ENCODE measurements at regions not wholly inside any gene's neighbourhood (a gene's known extent, or its start where the extent isn't known, plus 50 kb on each side); places are given as distances from the start of the nearest gene placed in this dataset.

DNA sequence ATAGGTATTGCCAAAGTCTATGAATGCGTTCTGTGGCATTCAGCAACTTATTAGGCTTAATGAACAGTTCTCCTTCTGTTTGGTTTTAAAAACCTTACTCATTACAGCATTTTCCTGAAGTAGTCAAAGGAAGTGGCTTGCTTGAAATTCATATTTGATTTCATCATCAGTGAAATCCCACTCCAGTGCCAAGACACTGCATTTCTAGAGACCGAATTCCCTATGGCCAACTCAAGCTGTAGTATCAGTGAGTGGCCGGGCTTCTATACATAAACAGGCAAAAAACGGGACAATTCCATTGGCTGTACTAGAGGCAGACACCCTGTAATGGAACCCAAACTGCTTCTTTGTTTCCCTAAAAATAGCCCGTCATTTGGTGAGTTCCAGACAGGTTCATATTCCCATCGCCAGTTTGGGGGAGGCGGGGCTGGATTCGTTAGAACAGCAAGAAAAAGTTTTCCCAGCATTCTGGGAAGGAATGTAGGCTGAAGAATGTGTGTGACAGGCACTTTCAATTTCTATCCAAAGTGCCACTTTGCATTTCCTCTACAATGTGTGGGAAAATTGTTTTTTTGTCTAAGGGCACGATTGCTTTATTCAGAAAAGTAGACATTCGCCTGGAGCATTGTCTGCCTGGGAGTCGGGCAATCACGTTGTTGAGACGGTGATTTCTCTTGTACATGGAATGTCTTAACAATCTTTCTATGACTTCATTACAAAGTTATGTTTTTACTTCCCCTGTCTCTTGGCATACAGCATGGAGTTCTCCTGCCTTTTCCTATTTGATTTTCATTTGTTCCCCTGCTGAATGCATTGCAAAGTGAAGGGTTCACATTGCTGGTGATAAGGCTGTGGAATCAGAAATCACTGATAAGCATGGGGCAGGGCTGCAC lies 141.8 kb upstream of the MAST4 start:
- ATAC-seq: no peak
- no peak for DNase-seq
- POLR2A ChIA-PET: no interaction called here
- H3K36me3 Mint-ChIP-seq (ENCODE audit: low read depth): no peaks in the 10 kb centered on the region
- H3K27me3 Mint-ChIP-seq (ENCODE audit: low read depth): no peaks in the 10 kb centered on the region
- no peaks in the 10 kb centered on the region for H3K4me1 Mint-ChIP-seq (ENCODE audit: low read depth)
- no peak overlapping the region for H3K4me3 Mint-ChIP-seq
- no peaks in the 10 kb centered on the region for H3K9me3 Mint-ChIP-seq (ENCODE audit: insufficient read depth)
- H3K27ac Mint-ChIP-seq: no peak overlapping the region
- CTCF ChIA-PET: no interaction called here

DNA sequence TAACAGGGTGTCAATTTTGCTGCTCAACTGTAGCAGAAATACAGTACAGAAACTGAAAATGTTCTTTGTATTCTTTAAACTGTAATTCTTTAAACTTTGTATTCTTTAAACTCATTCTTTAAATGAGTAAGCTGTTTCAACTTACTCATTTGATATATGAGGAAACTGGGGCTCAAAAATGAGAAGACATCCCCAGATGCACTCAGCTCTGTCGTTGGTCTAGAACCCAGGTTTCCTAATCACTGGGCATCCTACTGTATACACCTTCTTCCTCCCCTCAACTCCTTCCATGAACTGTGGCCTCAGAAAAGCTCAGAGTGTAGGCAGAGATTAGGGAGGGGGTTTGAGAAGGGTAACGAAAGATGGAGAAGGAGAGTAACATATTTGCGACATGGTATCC lies 136.5 kb upstream of the MAST4 start:
- Mint-ChIP-seq H3K9me3 (ENCODE audit: insufficient read depth) (no peaks in the 10 kb centered on the region), H3K4me3 (no peak overlapping the region), H3K27me3 (ENCODE audit: low read depth) (peaks cover 2% of the 10 kb centered on the region), H3K4me1 (ENCODE audit: low read depth) (no peaks in the 10 kb centered on the region), H3K36me3 (ENCODE audit: low read depth) (no peaks in the 10 kb centered on the region), H3K27ac (no peak overlapping the region)
- no peak for DNase-seq
- CTCF ChIA-PET: no interaction called here
- no peak for ATAC-seq
- POLR2A ChIA-PET: no interaction called here

DNA sequence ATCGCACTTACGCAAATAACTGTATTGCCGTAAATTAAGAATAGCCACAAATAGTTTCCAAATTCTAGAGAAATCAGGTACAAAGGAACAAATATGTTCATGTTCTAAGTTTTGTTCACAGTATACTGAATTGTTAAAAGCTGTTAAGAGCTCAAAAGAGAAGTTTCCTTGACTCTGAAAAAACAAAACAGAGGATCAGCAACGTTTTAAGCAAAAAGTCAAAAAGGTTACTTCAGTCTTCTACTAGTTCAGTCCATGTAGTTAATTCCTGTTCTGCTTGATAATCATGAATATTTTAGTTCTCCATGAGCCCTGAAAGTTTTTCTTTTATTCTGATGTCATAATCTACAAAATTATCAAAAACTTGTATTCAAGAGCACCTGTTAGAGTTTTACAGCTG lies 128.6 kb upstream of the MAST4 start:
- no peak for ATAC-seq
- ChIA-PET CTCF (no interaction called here), POLR2A (no interaction called here)
- Mint-ChIP-seq H3K4me3 (no peak overlapping the region), H3K9me3 (ENCODE audit: insufficient read depth) (peaks cover 17% of the 10 kb centered on the region), H3K36me3 (ENCODE audit: low read depth) (no peaks in the 10 kb centered on the region), H3K27me3 (ENCODE audit: low read depth) (no peaks in the 10 kb centered on the region), H3K4me1 (ENCODE audit: low read depth) (no peaks in the 10 kb centered on the region), H3K27ac (no peak overlapping the region)
- DNase-seq: no peak

DNA sequence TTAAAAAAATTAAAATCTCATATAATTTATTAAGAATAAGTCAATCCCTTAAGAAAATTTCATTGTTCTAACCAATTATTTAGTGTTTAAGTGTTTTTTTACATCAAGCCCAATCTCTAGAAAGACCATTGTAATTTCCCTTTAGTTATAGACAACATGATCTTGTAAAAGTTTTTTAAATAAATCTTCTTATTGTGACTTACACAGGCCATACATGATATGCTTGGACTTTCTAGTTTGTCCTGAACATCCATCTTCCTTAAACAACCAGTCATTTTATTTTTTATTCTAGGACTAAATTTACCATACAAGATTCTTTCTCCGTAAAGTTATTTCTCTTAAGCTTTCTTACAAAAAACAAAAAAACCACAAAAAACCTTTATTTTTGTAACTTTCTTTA lies 126.5 kb upstream of the MAST4 start:
- peaks cover 17% of the 10 kb centered on the region for H3K9me3 Mint-ChIP-seq (ENCODE audit: insufficient read depth)
- ATAC-seq: no peak
- no peak overlapping the region for H3K4me3 Mint-ChIP-seq
- POLR2A ChIA-PET: no interaction called here
- H3K36me3 Mint-ChIP-seq (ENCODE audit: low read depth): no peaks in the 10 kb centered on the region
- no peak for DNase-seq
- no peak overlapping the region for H3K27ac Mint-ChIP-seq
- no peaks in the 10 kb centered on the region for H3K4me1 Mint-ChIP-seq (ENCODE audit: low read depth)
- CTCF ChIA-PET: no interaction called here
- H3K27me3 Mint-ChIP-seq (ENCODE audit: low read depth): peaks cover 2% of the 10 kb centered on the region

DNA sequence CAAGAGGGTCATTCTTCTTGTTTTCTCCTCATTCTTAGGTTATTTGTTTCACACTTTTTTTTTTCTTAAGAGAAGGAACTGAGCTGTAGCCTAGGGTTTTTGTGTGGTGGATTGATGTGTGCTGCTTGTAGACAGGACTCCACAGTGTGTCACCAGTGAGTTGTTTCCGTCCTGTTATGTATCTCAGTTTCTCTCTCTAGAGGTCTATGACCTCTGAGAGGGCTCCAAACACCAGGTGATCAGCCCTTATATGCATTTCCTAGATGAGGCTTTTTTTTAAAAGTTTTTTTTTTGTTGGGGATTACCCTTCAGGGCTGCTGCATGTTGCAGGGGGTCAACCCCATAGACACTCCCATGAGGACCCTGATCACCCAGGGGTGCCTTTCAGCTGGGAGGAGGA lies 124.2 kb upstream of the MAST4 start:
- H3K4me3 Mint-ChIP-seq: no peak overlapping the region
- CTCF ChIA-PET: interaction anchor here (1.4 kb wide), 1 partner anchor 166 kb away, joined by 4 read pairs; no protein-coding TSS in a partner anchor
- H3K9me3 Mint-ChIP-seq (ENCODE audit: insufficient read depth): peaks cover 14% of the 10 kb centered on the region
- ATAC-seq (no peak), DNase-seq (no peak)
- peaks cover 2% of the 10 kb centered on the region for H3K27me3 Mint-ChIP-seq (ENCODE audit: low read depth)
- H3K4me1 Mint-ChIP-seq (ENCODE audit: low read depth): no peaks in the 10 kb centered on the region
- H3K36me3 Mint-ChIP-seq (ENCODE audit: low read depth): no peaks in the 10 kb centered on the region
- no peak overlapping the region for H3K27ac Mint-ChIP-seq
- POLR2A ChIA-PET: no interaction called here

DNA sequence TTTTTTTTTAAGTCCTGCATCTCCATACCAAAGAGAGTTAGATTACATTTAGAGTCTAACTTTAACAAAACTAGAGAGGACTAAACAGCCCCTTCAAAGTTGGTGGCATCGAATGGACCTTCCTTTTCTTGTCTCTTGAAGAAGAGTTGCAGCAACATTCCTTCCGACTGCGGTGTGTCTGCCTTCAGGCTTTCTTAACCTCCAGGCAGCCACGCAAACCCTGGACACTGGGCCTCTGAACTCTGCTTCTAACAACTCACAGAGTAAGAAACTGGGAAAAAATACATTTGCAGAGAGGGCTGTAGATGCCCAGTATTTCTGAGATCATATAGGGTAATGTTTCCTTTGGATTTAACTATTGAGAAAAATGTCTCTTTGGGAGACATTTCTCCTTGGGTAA lies 120.5 kb upstream of the MAST4 start:
- no peak for DNase-seq
- Mint-ChIP-seq H3K27ac (no peak overlapping the region), H3K4me3 (no peak overlapping the region), H3K27me3 (ENCODE audit: low read depth) (peaks cover 2% of the 10 kb centered on the region), H3K4me1 (ENCODE audit: low read depth) (no peaks in the 10 kb centered on the region), H3K36me3 (ENCODE audit: low read depth) (no peaks in the 10 kb centered on the region), H3K9me3 (ENCODE audit: insufficient read depth) (peaks cover 6% of the 10 kb centered on the region)
- POLR2A ChIA-PET: interaction anchor here (0.6 kb wide), 1 partner anchor 666 kb away, joined by 4 read pairs; no protein-coding TSS in a partner anchor
- CTCF ChIA-PET: interaction anchor here (0.8 to 1.2 kb wide), 2 partner anchors 168 to 169 kb away, joined by 3 read pairs; no protein-coding TSS in a partner anchor
- no peak for ATAC-seq

DNA sequence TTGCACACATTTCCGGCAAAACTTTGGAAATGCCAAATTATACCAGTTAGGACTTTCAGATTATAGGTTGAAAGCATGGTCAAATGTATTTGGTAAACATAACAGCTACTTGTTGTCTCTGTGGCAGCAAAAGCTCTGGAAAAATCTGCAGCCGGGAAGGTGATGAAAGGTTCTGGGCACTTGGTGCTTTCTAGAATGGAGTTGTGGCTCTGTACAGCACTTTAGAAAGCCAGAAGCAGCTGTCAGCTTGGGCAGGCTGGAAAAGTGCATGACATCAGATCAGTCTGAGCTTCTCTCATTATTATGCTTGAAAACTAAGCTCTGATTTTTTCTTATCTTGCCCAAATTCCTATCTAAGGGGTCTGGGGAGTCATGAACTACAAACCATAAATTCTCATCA lies 118.6 kb upstream of the MAST4 start:
- H3K9me3 Mint-ChIP-seq (ENCODE audit: insufficient read depth): peaks cover 9% of the 10 kb centered on the region
- CTCF ChIA-PET: no interaction called here
- POLR2A ChIA-PET: no interaction called here

DNA sequence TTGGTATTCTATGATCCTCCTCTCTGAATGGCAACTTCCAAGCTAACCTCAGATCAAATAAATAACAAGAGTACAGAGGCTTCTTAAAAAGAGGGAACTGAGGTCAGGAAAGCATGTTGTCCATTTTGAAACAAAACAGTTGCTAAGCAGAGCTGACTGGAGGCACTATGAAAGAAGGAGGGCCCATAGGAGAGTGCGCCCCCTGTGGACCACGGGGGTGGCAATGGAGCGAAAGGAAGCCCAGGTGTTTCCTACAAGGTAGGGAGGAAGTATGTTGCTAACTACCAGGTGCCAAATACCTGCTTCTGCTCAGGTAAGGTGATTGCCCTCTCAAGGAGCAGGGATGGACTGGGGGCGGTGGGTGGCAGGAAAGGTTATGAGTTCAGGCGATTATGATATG lies 101.8 kb upstream of the MAST4 start:
- CTCF ChIA-PET: no interaction called here
- no peak for ATAC-seq
- POLR2A ChIA-PET: no interaction called here
- Mint-ChIP-seq H3K27me3 (ENCODE audit: low read depth) (peaks cover 5% of the 10 kb centered on the region), H3K27ac (no peak overlapping the region), H3K9me3 (ENCODE audit: insufficient read depth) (no peaks in the 10 kb centered on the region), H3K4me3 (no peak overlapping the region), H3K4me1 (ENCODE audit: low read depth) (no peaks in the 10 kb centered on the region), H3K36me3 (ENCODE audit: low read depth) (no peaks in the 10 kb centered on the region)
- DNase-seq: no peak

More for the DNA sequence above, 118.6 kb upstream of the MAST4 start:
- H3K27me3 Mint-ChIP-seq (ENCODE audit: low read depth): peaks cover 2% of the 10 kb centered on the region
- ATAC-seq (no peak), DNase-seq (no peak)
- H3K4me1 Mint-ChIP-seq (ENCODE audit: low read depth): no peaks in the 10 kb centered on the region
- H3K36me3 Mint-ChIP-seq (ENCODE audit: low read depth): no peaks in the 10 kb centered on the region
- no peak overlapping the region for H3K27ac Mint-ChIP-seq
- no peak overlapping the region for H3K4me3 Mint-ChIP-seq

DNA sequence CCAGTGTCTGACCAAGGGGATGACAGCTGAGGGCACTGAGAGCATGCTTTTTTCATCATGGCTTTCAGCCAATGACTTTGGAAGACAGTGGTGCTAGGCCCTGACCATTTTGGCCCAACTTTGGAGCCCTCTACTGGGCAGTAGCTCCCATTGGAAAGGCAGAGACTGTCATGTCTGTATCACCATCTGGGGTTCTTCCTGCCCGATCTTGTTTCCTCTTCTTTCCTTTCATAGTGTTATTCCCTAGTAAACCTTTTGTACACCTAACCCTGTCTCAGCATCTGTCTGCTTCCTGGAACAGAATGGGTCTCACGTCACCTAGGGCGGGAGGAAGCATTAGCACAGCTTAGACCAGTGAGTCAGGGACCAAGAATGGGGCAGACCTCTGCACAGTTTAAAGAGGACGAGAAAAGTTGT lies 97.4 kb upstream of the MAST4 start:
- no peak for DNase-seq
- CTCF ChIA-PET: no interaction called here
- H3K9me3 Mint-ChIP-seq (ENCODE audit: insufficient read depth): no peaks in the 10 kb centered on the region

DNA sequence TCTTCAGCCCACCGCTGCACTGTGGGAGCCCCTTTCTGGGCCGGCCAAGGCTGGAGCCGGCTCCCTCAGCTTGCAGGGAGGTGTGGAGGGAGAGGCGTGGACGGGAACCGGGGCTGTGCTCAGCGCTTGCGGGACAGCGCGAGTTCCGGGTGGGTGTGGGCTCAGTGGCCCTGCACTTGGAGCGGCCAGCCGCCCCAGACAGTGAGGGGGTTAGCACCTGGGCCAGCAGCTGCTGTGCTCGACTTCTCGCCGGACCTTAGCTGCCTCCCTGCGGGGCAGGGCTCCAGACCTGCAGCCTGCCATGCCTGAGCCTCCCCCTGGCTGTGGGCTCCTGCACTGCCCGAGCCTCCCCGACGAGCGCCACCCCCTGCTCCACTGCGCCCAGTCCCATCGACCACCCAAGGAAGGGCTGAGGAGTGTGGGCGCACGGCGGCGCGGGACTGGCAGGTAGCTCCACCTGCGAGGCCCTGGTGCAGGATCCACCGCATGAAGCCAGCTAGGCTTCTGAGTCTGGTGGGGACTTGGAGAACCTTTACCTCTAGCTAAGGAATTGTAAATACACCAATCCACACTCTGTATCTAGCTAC lies 92.9 kb upstream of the MAST4 start:
- ChIA-PET POLR2A (interaction anchor here (0.7 kb wide), 1 partner anchor 99 kb away, joined by 3 read pairs; no protein-coding TSS in a partner anchor), CTCF (no interaction called here)
- Mint-ChIP-seq H3K4me1 (ENCODE audit: low read depth) (no peaks in the 10 kb centered on the region), H3K27ac (no peak overlapping the region), H3K9me3 (ENCODE audit: insufficient read depth) (no peaks in the 10 kb centered on the region), H3K4me3 (no peak overlapping the region), H3K36me3 (ENCODE audit: low read depth) (no peaks in the 10 kb centered on the region), H3K27me3 (ENCODE audit: low read depth) (no peaks in the 10 kb centered on the region)
- ATAC-seq (no peak), DNase-seq (no peak)

More for the DNA sequence above, 97.4 kb upstream of the MAST4 start:
- Mint-ChIP-seq H3K4me3 (no peak overlapping the region), H3K27ac (no peak overlapping the region), H3K36me3 (ENCODE audit: low read depth) (no peaks in the 10 kb centered on the region), H3K27me3 (ENCODE audit: low read depth) (peaks cover 5% of the 10 kb centered on the region), H3K4me1 (ENCODE audit: low read depth) (no peaks in the 10 kb centered on the region)
- ATAC-seq: no peak
- POLR2A ChIA-PET: no interaction called here

DNA sequence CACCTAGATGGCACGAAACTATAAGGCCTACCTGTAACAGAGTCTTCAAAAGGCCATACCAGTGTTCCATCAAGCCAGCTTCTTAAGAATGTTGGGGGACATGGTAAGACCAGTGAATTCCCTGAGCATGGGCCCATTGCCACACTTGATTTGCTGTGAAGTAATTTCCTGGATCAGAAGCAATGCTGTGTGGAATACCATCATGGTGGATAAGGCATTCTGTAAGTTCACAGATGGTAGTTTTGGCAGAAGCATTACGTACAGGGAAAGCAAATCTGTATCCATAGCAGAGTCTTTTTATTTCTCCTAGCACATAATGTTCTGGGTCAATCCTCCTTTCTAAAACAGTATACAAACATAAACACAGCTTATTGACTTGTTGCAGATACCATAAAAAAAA lies 89.1 kb upstream of the MAST4 start:
- H3K27me3 Mint-ChIP-seq (ENCODE audit: low read depth): peaks cover 3% of the 10 kb centered on the region
- DNase-seq (no peak), ATAC-seq (no peak)
- H3K36me3 Mint-ChIP-seq (ENCODE audit: low read depth): no peaks in the 10 kb centered on the region
- no peak overlapping the region for H3K4me3 Mint-ChIP-seq
- CTCF ChIA-PET: no interaction called here
- no peaks in the 10 kb centered on the region for H3K4me1 Mint-ChIP-seq (ENCODE audit: low read depth)
- POLR2A ChIA-PET: no interaction called here
- H3K9me3 Mint-ChIP-seq (ENCODE audit: insufficient read depth): no peaks in the 10 kb centered on the region
- H3K27ac Mint-ChIP-seq: no peak overlapping the region

DNA sequence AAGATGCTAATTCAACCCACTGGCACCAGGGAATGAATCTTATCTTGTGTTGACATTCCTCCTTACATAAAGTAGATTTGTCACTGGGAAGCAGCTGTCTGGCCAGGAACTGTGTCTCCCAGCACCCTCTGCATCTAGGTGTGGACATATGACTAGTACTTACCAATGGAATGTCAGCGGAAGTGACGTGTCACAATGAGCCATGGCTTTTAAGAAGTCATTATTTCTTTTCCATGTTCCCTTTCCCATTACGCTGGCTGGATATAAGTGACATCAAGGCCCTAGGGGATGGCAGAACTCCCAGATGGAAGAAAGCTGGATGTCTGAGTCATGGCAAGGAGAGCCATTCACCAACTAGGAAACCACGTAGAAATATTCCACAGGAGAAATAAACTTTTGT lies 84.7 kb upstream of the MAST4 start:
- DNase-seq (no peak), ATAC-seq (no peak)
- Mint-ChIP-seq H3K4me3 (no peak overlapping the region), H3K27me3 (ENCODE audit: low read depth) (peaks cover 3% of the 10 kb centered on the region), H3K9me3 (ENCODE audit: insufficient read depth) (no peaks in the 10 kb centered on the region), H3K36me3 (ENCODE audit: low read depth) (no peaks in the 10 kb centered on the region), H3K4me1 (ENCODE audit: low read depth) (no peaks in the 10 kb centered on the region), H3K27ac (no peak overlapping the region)
- CTCF ChIA-PET: no interaction called here
- POLR2A ChIA-PET: no interaction called here
